ENCODE measurements at regions not wholly inside any gene's neighbourhood (a gene's known extent, or its start where the extent isn't known, plus 50 kb on each side); places are given as distances from the start of the nearest gene placed in this dataset.

GRCh38 chr21:38902608-38903445 is 97.1 kb downstream of the ETS2 start:
- no peak for TF ChIP-seq POLR2A (IDR thresholded peaks at IDR 0.05)
- no peak for TF ChIP-seq CTCF (IDR thresholded peaks at IDR 0.05)

Measured in lower leg skin (tissue), 3 donors.